ENCODE measurements at regions not wholly inside any gene's neighbourhood (a gene's known extent, or its start where the extent isn't known, plus 50 kb on each side); places are given as distances from the start of the nearest gene placed in this dataset.

GRCh38 chr7:130914554-130915294, 180.7 kb upstream of the KLF14 start:
- H3K9me3 Mint-ChIP-seq (ENCODE audit: unreplicated experiment), result no peaks in the 10 kb centered on the region
- no peak for DNase-seq
- ChIA-PET POLR2A (interaction anchor here (0.6 to 1.0 kb wide), 2 partner anchors 11 to 14 kb away, joined by 3 to 4 read pairs; no protein-coding TSS in a partner anchor), CTCF (interaction anchor here (1.3 to 4.9 kb wide), 3 partner anchors 11 to 18 kb away, joined by 4 to 27 read pairs (median 12); no protein-coding TSS in a partner anchor)
- H3K4me3 Mint-ChIP-seq (ENCODE audit: unreplicated experiment), result peak overlapping the region; percentile 94
- H3K36me3 ChIP-seq (ENCODE audit: control insufficient read depth, insufficient read depth, low read length), result no peaks in the 10 kb centered on the region
- intact Hi-C loops (cut with micrococcal nuclease; ENCODE audit: unreplicated experiment), result no loop called here
- H3K4me3 ChIP-seq (ENCODE audit: low read depth, low read length), result no peak overlapping the region
- peaks cover 30% of the 10 kb centered on the region for H3K4me1 Mint-ChIP-seq (ENCODE audit: low read depth, unreplicated experiment)
- no peaks in the 10 kb centered on the region for H3K27me3 ChIP-seq (replicated peaks; ENCODE audit: control insufficient read depth, insufficient read depth, low read length)
- H3K9me3 ChIP-seq, result no peaks in the 10 kb centered on the region
- peaks cover 3% of the 10 kb centered on the region for H3K36me3 Mint-ChIP-seq (ENCODE audit: insufficient read depth, unreplicated experiment)
- H3K4me1 ChIP-seq, result peaks cover 44% of the 10 kb centered on the region
- H3K27ac Mint-ChIP-seq (ENCODE audit: unreplicated experiment), result peak overlapping the region; percentile 95
- no TSS peak for BruUV-seq (replicated peaks)
- TF ChIP-seq, protein P1, sequence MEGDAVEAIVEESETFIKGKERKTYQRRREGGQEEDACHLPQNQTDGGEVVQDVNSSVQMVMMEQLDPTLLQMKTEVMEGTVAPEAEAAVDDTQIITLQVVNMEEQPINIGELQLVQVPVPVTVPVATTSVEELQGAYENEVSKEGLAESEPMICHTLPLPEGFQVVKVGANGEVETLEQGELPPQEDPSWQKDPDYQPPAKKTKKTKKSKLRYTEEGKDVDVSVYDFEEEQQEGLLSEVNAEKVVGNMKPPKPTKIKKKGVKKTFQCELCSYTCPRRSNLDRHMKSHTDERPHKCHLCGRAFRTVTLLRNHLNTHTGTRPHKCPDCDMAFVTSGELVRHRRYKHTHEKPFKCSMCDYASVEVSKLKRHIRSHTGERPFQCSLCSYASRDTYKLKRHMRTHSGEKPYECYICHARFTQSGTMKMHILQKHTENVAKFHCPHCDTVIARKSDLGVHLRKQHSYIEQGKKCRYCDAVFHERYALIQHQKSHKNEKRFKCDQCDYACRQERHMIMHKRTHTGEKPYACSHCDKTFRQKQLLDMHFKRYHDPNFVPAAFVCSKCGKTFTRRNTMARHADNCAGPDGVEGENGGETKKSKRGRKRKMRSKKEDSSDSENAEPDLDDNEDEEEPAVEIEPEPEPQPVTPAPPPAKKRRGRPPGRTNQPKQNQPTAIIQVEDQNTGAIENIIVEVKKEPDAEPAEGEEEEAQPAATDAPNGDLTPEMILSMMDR (IDR thresholded peaks at IDR 0.05; ENCODE audit: insufficient read depth in 1 of 2, low read depth in 1 of 2, low read length in 1 of 2, severe bottlenecking in 1 of 2, unreplicated experiment in 1 of 2), result no peak
- H3K27me3 Mint-ChIP-seq (ENCODE audit: insufficient read depth, unreplicated experiment), result no peaks in the 10 kb centered on the region

DNA sequence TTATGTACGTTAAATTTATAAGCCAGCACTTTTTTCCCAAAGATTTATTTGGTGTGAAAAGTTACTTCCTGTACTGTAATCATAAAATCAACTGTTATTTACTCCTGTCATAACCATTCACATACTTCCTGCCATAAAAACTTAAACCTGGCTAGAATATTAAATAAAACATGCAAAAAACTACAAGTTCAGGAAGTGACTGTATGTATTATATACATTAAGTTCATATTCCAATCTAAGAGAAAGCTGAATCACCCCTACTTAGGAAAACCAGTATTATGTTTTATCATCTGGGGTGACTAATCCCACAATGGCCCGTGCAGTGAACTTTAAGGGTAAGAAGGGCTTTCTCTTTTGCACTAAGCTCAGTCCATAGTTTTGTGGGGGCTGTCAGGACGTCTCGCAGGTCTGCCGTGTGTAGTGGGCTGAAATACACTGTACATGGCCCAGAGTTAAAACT, 183.7 kb upstream of the KLF14 start:
- Histone ChIP-seq H3K9me3 (no peaks in the 10 kb centered on the region), H3K27me3 (replicated peaks; ENCODE audit: control insufficient read depth, insufficient read depth, low read length) (no peaks in the 10 kb centered on the region), H3K4me3 (ENCODE audit: low read depth, low read length) (no peak overlapping the region), H3K4me1 (peaks cover 50% of the 10 kb centered on the region), H3K36me3 (ENCODE audit: control insufficient read depth, insufficient read depth, low read length) (no peaks in the 10 kb centered on the region)
- no peak overlapping the region for H3K4me3 Mint-ChIP-seq (ENCODE audit: unreplicated experiment)
- no peak overlapping the region for H3K27ac Mint-ChIP-seq (ENCODE audit: unreplicated experiment)
- CTCF ChIA-PET, result interaction anchor here (1.4 kb wide), 1 partner anchor 21 kb away, joined by 5 read pairs; no protein-coding TSS in a partner anchor
- H3K36me3 Mint-ChIP-seq (ENCODE audit: insufficient read depth, unreplicated experiment), result no peaks in the 10 kb centered on the region
- POLR2A ChIA-PET, result no interaction called here
- H3K27me3 Mint-ChIP-seq (ENCODE audit: insufficient read depth, unreplicated experiment), result no peaks in the 10 kb centered on the region
- H3K4me1 Mint-ChIP-seq (ENCODE audit: low read depth, unreplicated experiment), result peaks cover 14% of the 10 kb centered on the region
- DNase-seq, result no peak
- intact Hi-C loops (cut with micrococcal nuclease; ENCODE audit: unreplicated experiment), result no loop called here
- no peaks in the 10 kb centered on the region for H3K9me3 Mint-ChIP-seq (ENCODE audit: unreplicated experiment)
- no TSS peak for BruUV-seq (replicated peaks)
- TF ChIP-seq, protein P1 (IDR thresholded peaks at IDR 0.05; ENCODE audit: insufficient read depth in 1 of 2, low read depth in 1 of 2, low read length in 1 of 2, severe bottlenecking in 1 of 2, unreplicated experiment in 1 of 2), result no peak

- Histone ChIP-seq H3K36me3 (ENCODE audit: control insufficient read depth, insufficient read depth, low read length) (no peaks in the 10 kb centered on the region), H3K4me3 (ENCODE audit: low read depth, low read length) (no peak overlapping the region), H3K27me3 (replicated peaks; ENCODE audit: control insufficient read depth, insufficient read depth, low read length) (no peaks in the 10 kb centered on the region), H3K9me3 (no peaks in the 10 kb centered on the region), H3K4me1 (peaks cover 57% of the 10 kb centered on the region)
- BruUV-seq (replicated peaks), result no TSS peak
- no peaks in the 10 kb centered on the region for H3K36me3 Mint-ChIP-seq (ENCODE audit: insufficient read depth, unreplicated experiment)
- no peak for DNase-seq
- no peaks in the 10 kb centered on the region for H3K27me3 Mint-ChIP-seq (ENCODE audit: insufficient read depth, unreplicated experiment)
- ChIA-PET POLR2A (no interaction called here), CTCF (interaction anchor here (1.4 kb wide), 1 partner anchor 22 kb away, joined by 5 read pairs; no protein-coding TSS in a partner anchor)
- peaks cover 21% of the 10 kb centered on the region for H3K4me1 Mint-ChIP-seq (ENCODE audit: low read depth, unreplicated experiment)
- TF ChIP-seq, protein P1 (IDR thresholded peaks at IDR 0.05; ENCODE audit: insufficient read depth in 1 of 2, low read depth in 1 of 2, low read length in 1 of 2, severe bottlenecking in 1 of 2, unreplicated experiment in 1 of 2), result no peak
- H3K27ac Mint-ChIP-seq (ENCODE audit: unreplicated experiment), result no peak overlapping the region
- no peak overlapping the region for H3K4me3 Mint-ChIP-seq (ENCODE audit: unreplicated experiment)
- intact Hi-C loops (cut with micrococcal nuclease; ENCODE audit: unreplicated experiment), result no loop called here
- H3K9me3 Mint-ChIP-seq (ENCODE audit: unreplicated experiment), result no peaks in the 10 kb centered on the region
Observed at GRCh38 chr7:130918129-130919052, 184.4 kb upstream of the KLF14 start.
